ENCODE measurements at regions not wholly inside any gene's neighbourhood (a gene's known extent, or its start where the extent isn't known, plus 50 kb on each side); places are given as distances from the start of the nearest gene placed in this dataset.

DNA sequence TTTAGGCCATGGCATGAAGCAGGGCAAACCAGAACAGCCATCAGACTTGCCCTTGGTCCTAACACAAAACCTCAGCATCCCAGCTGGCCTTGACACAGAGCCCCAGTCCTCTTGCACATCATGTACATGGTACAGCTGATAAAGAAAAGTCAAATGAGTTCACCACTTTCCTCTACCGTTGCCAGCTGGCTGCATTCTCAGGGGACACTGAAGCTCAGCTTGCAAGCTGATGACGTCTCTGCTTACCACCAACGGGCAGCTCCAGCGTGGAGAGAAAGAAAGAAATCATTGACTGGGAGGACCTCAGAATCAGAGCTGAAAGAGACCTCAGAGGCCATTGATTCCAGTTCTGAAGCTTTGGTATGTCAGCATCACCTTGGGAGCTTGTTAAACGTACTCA lies 80.7 kb upstream of the CES5A start:
- TF ChIP-seq EZH2phosphoT487 (IDR thresholded peaks at IDR 0.05; ENCODE audit: low read depth): no peak
- TF ChIP-seq, protein P1, sequence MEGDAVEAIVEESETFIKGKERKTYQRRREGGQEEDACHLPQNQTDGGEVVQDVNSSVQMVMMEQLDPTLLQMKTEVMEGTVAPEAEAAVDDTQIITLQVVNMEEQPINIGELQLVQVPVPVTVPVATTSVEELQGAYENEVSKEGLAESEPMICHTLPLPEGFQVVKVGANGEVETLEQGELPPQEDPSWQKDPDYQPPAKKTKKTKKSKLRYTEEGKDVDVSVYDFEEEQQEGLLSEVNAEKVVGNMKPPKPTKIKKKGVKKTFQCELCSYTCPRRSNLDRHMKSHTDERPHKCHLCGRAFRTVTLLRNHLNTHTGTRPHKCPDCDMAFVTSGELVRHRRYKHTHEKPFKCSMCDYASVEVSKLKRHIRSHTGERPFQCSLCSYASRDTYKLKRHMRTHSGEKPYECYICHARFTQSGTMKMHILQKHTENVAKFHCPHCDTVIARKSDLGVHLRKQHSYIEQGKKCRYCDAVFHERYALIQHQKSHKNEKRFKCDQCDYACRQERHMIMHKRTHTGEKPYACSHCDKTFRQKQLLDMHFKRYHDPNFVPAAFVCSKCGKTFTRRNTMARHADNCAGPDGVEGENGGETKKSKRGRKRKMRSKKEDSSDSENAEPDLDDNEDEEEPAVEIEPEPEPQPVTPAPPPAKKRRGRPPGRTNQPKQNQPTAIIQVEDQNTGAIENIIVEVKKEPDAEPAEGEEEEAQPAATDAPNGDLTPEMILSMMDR (IDR thresholded peaks at IDR 0.05; ENCODE audit: low read depth, low read length): no peak
